ENCODE measurements at regions not wholly inside any gene's neighbourhood (a gene's known extent, or its start where the extent isn't known, plus 50 kb on each side); places are given as distances from the start of the nearest gene placed in this dataset.

GRCh38 chr6:119542037-119542436 is 192.5 kb upstream of the MAN1A1 start (continued):
- TF ChIP-seq GATAD2A (IDR thresholded peaks at IDR 0.05) (peak; percentile 83; the same call in 1 of the 2 replicates), NCOA6 (IDR thresholded peaks at IDR 0.05) (0 out of 2 replicates have a peak, but pooled peaks have one; percentile 30), CBX3 (IDR thresholded peaks at IDR 0.05; ENCODE audit: borderline replicate concordance in 1 of 2, low read length in 2 of 2) (peak in 1 of 2 experiments; percentile 57; a peak in 1 of 3 replicates), PHB2 (IDR thresholded peaks at IDR 0.05; ENCODE audit: low read depth) (peak; percentile 94), NR2C1 (IDR thresholded peaks at IDR 0.05) (peak; percentile 41; the same call in 1 of the 2 replicates), NR2C1 (tag; IDR thresholded peaks at IDR 0.05) (no peak), ZMIZ1 (IDR thresholded peaks at IDR 0.05; ENCODE audit: low read depth in 2 of 2, low read length in 2 of 2) (peak in 1 of 2 experiments; percentile 93; a peak in 2 of 4 replicates), HSF4 (CRISPR knock-in tag; IDR thresholded peaks at IDR 0.05; ENCODE audit: borderline replicate concordance) (no peak), RFX5 (IDR thresholded peaks at IDR 0.05; ENCODE audit: low read depth, low read length) (no peak), FOSL1 (tag; conservative IDR thresholded peaks at IDR 0.05) (peak; percentile 84), SMARCE1 (IDR thresholded peaks at IDR 0.05) (peak; percentile 99), FOXK1 (CRISPR knock-in tag; IDR thresholded peaks at IDR 0.05; ENCODE audit: borderline replicate concordance) (no peak), HNRNPH1 (optimal IDR thresholded peaks at IDR 0.05; ENCODE audit: low read depth, low read length) (no peak), TCFL5 (CRISPR knock-in tag; conservative IDR thresholded peaks at IDR 0.05) (no peak), ARID1B (IDR thresholded peaks at IDR 0.05) (peak; percentile 100), ZBTB11 (CRISPR knock-in tag; IDR thresholded peaks at IDR 0.05) (peak in 1 of 3 experiments; percentile 58; a peak in 1 of 6 replicates), ATF3 (IDR thresholded peaks at IDR 0.05) (peak; percentile 87), ATF3 (CRISPR knock-in tag; conservative IDR thresholded peaks at IDR 0.05) (no peak), CTBP1 (IDR thresholded peaks at IDR 0.05; ENCODE audit: borderline replicate concordance) (peak; percentile 59; the same call in 1 of the 2 replicates), CCNT2 (IDR thresholded peaks at IDR 0.05; ENCODE audit: borderline replicate concordance, extremely low read depth, insufficient read length, low read depth, low read length) (peak; percentile 86), DDX20 (tag; IDR thresholded peaks at IDR 0.05; ENCODE audit: low read depth) (0 out of 2 replicates have a peak, but pooled peaks have one; percentile 56)
